ENCODE measurements at regions not wholly inside any gene's neighbourhood (a gene's known extent, or its start where the extent isn't known, plus 50 kb on each side); places are given as distances from the start of the nearest gene placed in this dataset.

- in situ Hi-C loops (cut with HindIII; ENCODE audit: low sequenced_read_pairs), result no loop called here
- TF ChIP-seq, protein P1, sequence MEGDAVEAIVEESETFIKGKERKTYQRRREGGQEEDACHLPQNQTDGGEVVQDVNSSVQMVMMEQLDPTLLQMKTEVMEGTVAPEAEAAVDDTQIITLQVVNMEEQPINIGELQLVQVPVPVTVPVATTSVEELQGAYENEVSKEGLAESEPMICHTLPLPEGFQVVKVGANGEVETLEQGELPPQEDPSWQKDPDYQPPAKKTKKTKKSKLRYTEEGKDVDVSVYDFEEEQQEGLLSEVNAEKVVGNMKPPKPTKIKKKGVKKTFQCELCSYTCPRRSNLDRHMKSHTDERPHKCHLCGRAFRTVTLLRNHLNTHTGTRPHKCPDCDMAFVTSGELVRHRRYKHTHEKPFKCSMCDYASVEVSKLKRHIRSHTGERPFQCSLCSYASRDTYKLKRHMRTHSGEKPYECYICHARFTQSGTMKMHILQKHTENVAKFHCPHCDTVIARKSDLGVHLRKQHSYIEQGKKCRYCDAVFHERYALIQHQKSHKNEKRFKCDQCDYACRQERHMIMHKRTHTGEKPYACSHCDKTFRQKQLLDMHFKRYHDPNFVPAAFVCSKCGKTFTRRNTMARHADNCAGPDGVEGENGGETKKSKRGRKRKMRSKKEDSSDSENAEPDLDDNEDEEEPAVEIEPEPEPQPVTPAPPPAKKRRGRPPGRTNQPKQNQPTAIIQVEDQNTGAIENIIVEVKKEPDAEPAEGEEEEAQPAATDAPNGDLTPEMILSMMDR (IDR thresholded peaks at IDR 0.05; ENCODE audit: low read depth, low read length, missing control alignments), result no peak
- H3K4me3 ChIP-seq (ENCODE audit: low read depth, low read length), result no peak overlapping the region
- no peak for DNase-seq (ENCODE audit: low read depth)
Observed at GRCh38 chr7:123237-123636, 69.1 kb upstream of the FAM20C start.

DNA sequence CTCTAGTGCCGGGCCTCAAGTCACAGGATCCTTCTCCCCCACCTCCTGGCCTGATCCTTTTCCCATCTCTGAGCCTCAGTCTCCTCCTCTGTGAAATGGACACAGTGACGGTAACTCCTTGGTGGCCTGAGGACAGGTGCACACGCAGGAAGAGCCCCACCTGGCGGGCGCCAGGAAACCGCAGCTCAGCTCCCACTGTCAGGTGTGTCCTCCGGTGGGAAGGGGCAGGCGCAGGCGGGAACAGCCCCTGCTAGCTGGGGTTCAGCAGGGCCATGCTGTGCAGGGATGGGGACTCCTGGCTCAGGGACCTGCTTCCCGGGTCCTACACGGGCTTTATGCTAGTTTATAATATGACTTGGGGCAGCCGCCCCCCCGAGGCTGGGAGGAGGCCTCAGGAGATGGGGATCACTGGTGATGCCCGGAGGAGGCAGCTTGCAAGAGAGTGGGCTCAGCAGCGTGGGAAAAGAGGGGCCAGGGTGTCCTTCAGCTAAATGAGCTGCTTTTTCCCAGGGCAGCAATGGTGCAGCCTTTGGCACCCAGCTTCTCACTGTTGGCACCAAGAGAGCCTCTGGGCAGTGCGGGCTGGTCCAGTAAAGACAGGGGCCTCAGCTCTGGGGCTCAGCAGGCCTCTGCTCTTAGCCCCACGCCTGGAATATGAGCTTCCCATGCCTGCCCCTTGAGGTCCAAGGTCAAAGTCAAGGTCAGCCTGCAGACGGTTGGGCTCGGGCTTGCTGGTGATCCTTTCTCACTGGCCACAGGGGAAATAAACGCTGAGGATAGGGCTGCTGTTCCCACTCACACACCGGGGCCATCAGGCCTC lies 68.0 kb upstream of the FAM20C start:
- no peak for DNase-seq (ENCODE audit: low read depth)
- in situ Hi-C loops (cut with HindIII; ENCODE audit: low sequenced_read_pairs), result no loop called here
- H3K4me3 ChIP-seq (ENCODE audit: low read depth, low read length), result no peak overlapping the region
- TF ChIP-seq, protein P1 (IDR thresholded peaks at IDR 0.05; ENCODE audit: low read depth, low read length, missing control alignments), result no peak

DNA sequence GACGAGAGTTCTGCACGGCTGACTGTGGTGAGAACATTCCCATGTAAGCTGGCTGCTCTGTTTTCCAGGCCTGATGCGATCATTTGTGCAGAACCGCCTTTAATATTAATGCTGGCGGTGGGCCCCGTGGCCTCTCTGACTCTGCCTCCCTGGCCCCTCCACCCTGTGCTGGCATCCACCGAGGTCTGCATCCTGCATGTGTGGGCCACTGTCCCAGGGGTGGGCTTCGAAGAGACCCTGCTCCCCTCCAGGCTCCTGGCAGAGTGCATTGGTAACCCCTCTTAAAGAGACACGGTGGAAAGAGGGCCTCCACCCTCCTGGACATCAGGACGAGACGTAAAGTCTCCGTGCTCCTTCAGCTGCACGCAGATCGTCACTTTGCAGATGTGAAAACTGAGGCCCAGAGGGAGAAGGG lies 67.3 kb upstream of the FAM20C start:
- DNase-seq (ENCODE audit: low read depth), result no peak

GRCh38 chr7:125661-126060 lies 66.7 kb upstream of the FAM20C start:
- no peak overlapping the region for H3K4me3 ChIP-seq (ENCODE audit: low read depth, low read length)
- TF ChIP-seq, protein P1 (IDR thresholded peaks at IDR 0.05; ENCODE audit: low read depth, low read length, missing control alignments), result no peak
- no peak for DNase-seq (ENCODE audit: low read depth)
- in situ Hi-C loops (cut with HindIII; ENCODE audit: low sequenced_read_pairs), result no loop called here

More for the DNA sequence above, 67.3 kb upstream of the FAM20C start:
- in situ Hi-C loops (cut with HindIII; ENCODE audit: low sequenced_read_pairs), result no loop called here
- no peak overlapping the region for H3K4me3 ChIP-seq (ENCODE audit: low read depth, low read length)
- TF ChIP-seq, protein P1 (IDR thresholded peaks at IDR 0.05; ENCODE audit: low read depth, low read length, missing control alignments), result no peak

GRCh38 chr7:126368-126767 lies 66.0 kb upstream of the FAM20C start:
- no peak for DNase-seq (ENCODE audit: low read depth)
- TF ChIP-seq, protein P1 (IDR thresholded peaks at IDR 0.05; ENCODE audit: low read depth, low read length, missing control alignments), result no peak
- in situ Hi-C loops (cut with HindIII; ENCODE audit: low sequenced_read_pairs), result no loop called here
- H3K4me3 ChIP-seq (ENCODE audit: low read depth, low read length), result no peak overlapping the region

DNA sequence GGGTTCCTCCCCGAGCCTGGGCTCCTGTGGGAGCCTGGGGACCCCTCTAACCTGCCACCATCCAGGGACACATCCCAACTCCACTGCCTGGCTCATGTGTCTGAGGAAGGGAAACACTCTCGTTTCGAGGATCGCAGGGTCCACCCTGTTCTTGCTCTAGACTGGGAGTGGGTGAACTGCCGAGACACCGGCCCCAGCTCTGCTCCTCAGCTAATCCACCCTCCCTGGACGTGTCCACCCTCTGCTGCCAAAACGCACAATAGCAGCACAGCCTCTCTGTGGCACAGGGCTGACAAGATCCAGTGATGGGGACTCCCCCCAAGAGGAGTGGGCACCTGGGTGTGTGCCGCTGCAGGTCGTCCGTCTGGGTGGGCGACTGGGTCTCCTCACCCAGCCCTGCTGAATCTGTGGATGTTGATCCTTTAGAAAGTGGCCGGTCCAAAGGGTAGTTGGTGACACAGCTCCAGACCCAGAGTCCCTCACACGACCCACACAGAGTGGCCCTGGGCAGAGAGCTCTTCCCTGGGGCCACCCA lies 65.2 kb upstream of the FAM20C start:
- DNase-seq (ENCODE audit: low read depth), result no peak
- TF ChIP-seq, protein P1 (IDR thresholded peaks at IDR 0.05; ENCODE audit: low read depth, low read length, missing control alignments), result no peak
- in situ Hi-C loops (cut with HindIII; ENCODE audit: low sequenced_read_pairs), result no loop called here
- H3K4me3 ChIP-seq (ENCODE audit: low read depth, low read length), result no peak overlapping the region
